ENCODE measurements at regions not wholly inside any gene's neighbourhood (a gene's known extent, or its start where the extent isn't known, plus 50 kb on each side); places are given as distances from the start of the nearest gene placed in this dataset.

- H3K36me3 Mint-ChIP-seq (ENCODE audit: low read depth, unreplicated experiment): no peaks in the 10 kb centered on the region
Observed at GRCh38 chr20:2244523-2244922, 51.3 kb upstream of the TGM3 start.

DNA sequence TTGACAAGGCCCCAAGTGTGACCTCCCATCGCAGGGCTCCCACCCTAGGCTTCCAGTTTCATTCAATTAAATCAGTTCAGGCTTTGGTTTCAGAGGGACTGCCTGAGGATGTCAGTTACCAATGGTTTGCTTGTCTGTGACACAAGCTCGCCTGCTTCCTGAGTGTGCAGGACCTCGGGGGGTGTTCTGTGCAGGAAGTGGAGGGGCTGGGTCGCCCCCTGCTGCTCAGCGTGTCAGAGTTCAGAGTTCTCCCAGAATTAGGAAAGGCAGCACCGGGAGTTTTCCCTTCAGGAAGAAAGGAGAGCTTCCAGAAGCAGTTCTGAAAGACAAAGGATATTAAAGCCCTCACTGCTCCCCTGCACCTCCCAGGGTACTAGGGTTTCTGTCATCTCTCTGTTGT is 50.8 kb upstream of the TGM3 start:
- H3K4me3 Mint-ChIP-seq (ENCODE audit: unreplicated experiment): no peak overlapping the region
- H3K9me3 Mint-ChIP-seq (ENCODE audit: unreplicated experiment): no peaks in the 10 kb centered on the region
- peaks cover 5% of the 10 kb centered on the region for H3K4me1 Mint-ChIP-seq (ENCODE audit: unreplicated experiment)
- peak; percentile 41 for DNase-seq (ENCODE audit: low spot score)
- TF ChIP-seq CTCF (IDR thresholded peaks at IDR 0.05; ENCODE audit: unreplicated experiment): no peak
- no peak overlapping the region for H3K27ac Mint-ChIP-seq (ENCODE audit: unreplicated experiment)
- H3K36me3 Mint-ChIP-seq (ENCODE audit: low read depth, unreplicated experiment): no peaks in the 10 kb centered on the region
- H3K27me3 Mint-ChIP-seq (ENCODE audit: unreplicated experiment): peaks cover 3% of the 10 kb centered on the region

More at GRCh38 chr20:2244523-2244922, 51.3 kb upstream of the TGM3 start:
- Mint-ChIP-seq H3K4me3 (ENCODE audit: unreplicated experiment) (no peak overlapping the region), H3K9me3 (ENCODE audit: unreplicated experiment) (no peaks in the 10 kb centered on the region), H3K27me3 (ENCODE audit: unreplicated experiment) (peaks cover 5% of the 10 kb centered on the region), H3K27ac (ENCODE audit: unreplicated experiment) (no peak overlapping the region), H3K4me1 (ENCODE audit: unreplicated experiment) (peaks cover 5% of the 10 kb centered on the region)
- DNase-seq (ENCODE audit: low spot score): no peak
- TF ChIP-seq CTCF (IDR thresholded peaks at IDR 0.05; ENCODE audit: unreplicated experiment): no peak

- no peak for DNase-seq (ENCODE audit: low spot score)
- no peaks in the 10 kb centered on the region for H3K9me3 Mint-ChIP-seq (ENCODE audit: unreplicated experiment)
- no peak for TF ChIP-seq CTCF (IDR thresholded peaks at IDR 0.05; ENCODE audit: unreplicated experiment)
- peaks cover 3% of the 10 kb centered on the region for H3K27me3 Mint-ChIP-seq (ENCODE audit: unreplicated experiment)
- H3K4me1 Mint-ChIP-seq (ENCODE audit: unreplicated experiment): peaks cover 5% of the 10 kb centered on the region
- no peak overlapping the region for H3K27ac Mint-ChIP-seq (ENCODE audit: unreplicated experiment)
- no peaks in the 10 kb centered on the region for H3K36me3 Mint-ChIP-seq (ENCODE audit: low read depth, unreplicated experiment)
- H3K4me3 Mint-ChIP-seq (ENCODE audit: unreplicated experiment): no peak overlapping the region
Observed at GRCh38 chr20:2245637-2246036, 50.2 kb upstream of the TGM3 start.
